Fibroblast of skin of right quadriceps (primary cell): ENCODE measurements at regions not wholly inside any gene's neighbourhood (a gene's known extent, or its start where the extent isn't known, plus 50 kb on each side); places are given as distances from the start of the nearest gene placed in this dataset.
A peak's percentile ranks its signal among the peaks of the same experiment; 100 is the strongest.
"Not testable (repeated sequence)": the region's sequence is repeated elsewhere in the genome, so short reads cannot be mapped to it uniquely, and the experiment has no call there.

Experiments used
- DNase-seq: peaks from one replicate; pipeline ENCODE4 v3.0.0-alpha.2; 2013

DNA sequence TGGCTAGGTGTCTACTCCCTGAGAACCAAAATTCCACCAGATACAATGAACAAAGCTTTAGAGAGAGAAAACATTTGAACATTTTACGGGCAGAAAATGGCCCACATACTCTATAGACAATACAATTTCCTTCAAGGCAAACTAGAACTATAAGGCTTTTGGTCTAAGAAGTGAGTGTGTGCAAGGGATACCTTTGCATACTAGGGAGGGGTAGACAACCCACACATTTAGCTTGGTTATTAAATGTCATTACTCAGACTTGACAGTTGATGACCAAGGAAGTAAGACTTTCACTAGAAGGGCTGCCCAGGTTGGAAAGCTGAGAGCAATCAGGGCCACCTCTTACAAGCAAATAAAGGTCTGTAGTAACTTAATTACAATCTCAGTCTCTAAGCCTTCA is 64.0 kb upstream of the PLEKHM1 start:
- not testable (repeated sequence) for DNase-seq

DNA sequence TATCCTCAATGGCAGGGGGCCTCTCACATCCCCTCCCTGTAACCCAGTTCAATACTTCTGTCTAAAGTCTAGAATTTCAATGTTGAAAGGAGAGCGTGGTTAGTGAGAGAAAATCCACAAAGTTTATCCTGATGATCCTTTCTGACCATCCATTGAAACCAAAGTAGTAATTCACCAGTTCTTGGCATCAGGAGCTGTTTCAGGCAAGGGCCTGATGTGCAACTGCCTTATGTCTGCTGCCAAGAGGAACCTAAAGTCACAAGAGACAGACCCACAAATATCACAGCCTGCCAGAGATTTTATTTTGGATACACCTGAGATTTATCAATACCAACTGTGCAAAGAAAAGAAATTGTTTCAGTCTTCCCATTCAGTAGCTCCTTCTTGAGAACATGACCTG is 68.3 kb upstream of the PLEKHM1 start:
- DNase-seq: not testable (repeated sequence)

GRCh38 chr17:45562868-45563267 is 72.3 kb upstream of the PLEKHM1 start:
- not testable (repeated sequence) for DNase-seq

DNA sequence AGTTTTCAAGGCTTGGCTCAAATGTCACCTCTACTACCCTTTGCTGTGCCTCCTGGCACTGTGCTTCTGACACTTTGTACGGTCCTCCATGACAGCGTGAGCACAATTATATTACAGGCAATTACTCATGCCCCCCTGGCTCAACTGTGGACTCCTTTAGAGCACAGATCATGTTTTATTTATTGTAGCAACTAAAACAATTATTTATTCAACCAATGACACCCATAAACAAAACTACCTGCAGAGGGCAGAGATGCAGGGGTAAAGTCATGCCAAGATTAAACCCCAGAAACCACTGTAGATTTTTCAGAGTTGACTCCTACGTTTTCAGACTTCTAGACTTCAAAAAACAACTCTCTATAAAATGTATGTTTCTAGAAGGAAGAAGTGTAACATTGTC is 72.8 kb upstream of the PLEKHM1 start:
- not testable (repeated sequence) for DNase-seq

- not testable (repeated sequence) for DNase-seq
These were observed 77.8 kb upstream of the PLEKHM1 start for GRCh38 chr17:45568275-45568674.

DNA sequence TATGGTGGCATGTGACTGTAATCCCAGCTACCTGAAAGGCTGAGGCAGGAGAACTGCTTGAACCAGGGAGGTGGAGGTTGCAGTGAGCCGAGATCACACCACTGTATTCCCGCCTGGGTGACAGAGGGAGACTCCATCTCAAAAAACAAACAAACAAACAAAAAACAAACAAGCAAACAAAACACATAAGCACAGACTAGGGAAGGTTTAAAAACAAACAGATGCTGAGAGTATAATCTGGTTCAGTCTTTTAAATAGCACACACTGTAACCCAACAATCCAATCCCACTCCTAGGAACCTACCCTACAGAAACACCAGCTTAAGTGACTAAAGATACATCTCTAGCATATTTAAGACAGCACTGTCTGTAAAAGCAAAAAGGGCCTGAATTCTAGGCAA is 82.8 kb upstream of the PLEKHM1 start:
- DNase-seq: not testable (repeated sequence)

DNA sequence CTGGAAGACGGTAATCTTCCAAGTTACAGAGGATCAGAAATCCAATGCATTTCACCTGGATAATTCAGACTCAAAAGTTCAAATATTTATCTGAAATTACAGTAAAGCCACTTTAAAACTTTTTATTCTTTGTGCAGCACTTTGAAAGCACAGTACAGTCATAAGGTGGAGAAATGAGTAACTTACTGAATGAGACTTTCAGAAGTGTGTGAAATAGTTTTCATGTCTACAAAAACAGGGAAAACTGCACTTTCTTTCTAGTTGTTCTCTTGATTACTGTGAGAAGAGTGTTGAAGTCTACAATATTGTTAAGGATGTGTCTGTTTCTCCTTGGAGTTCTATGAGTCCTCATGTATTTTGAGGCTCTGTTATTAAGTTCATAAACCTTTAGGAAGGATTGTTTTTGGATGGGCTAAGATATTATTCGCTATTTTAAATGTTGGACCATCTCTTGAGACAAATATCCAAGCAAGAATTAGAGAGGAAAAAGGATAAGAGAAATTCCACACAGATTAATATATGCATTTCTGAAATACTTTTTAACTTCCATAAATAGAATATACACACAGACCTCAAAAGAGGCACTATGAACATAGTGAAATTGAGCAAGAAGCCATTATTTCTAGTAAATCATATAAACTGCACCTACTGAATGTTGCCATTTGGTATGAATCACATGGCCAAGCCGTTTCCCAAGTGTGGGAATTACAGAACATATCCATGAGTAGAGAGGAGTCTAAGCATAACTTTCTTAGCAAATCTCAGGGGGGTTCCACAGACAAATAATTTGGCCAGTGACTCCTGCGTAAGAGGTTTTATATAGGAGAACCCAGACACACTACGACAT is 83.6 kb upstream of the PLEKHM1 start:
- peak; percentile 61 for DNase-seq

DNA sequence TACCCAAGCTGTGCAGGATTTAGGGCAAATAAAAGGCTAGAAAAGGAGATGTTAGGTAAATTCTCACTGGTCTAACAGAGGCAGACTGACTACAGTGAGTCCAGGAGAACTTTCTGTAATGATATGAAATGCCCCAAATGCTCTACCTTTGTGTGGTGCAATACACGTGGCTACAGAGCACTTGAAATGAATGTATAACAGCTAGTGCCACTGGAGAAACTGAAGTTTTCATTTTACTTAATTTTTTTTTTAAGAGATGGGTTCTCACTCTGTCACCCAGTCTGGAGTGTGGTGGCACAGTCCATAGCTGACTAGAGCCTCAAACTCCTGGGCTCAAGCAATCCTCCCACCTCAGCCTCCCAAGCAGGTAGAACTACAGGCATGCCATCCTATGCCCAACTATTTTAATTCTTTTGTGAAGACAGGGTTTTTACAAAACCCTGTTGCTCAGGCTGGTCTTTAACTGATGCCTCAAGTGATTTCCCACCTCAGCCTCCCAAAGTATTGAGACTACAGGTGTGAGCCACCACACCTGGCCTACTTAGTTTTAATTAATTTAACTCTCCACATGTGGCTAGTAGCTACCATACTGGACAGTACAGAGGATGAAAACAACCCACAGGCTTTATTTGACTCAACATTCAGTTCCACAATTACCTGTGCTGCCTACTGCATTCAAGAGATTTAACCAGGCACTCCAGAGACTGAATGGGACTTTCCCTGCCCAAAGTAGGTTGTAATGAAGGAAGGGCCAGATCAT is 84.8 kb upstream of the PLEKHM1 start:
- no peak for DNase-seq

- not testable (repeated sequence) for DNase-seq
These were observed 86.2 kb upstream of the PLEKHM1 start for GRCh38 chr17:45576527-45577307.

DNA sequence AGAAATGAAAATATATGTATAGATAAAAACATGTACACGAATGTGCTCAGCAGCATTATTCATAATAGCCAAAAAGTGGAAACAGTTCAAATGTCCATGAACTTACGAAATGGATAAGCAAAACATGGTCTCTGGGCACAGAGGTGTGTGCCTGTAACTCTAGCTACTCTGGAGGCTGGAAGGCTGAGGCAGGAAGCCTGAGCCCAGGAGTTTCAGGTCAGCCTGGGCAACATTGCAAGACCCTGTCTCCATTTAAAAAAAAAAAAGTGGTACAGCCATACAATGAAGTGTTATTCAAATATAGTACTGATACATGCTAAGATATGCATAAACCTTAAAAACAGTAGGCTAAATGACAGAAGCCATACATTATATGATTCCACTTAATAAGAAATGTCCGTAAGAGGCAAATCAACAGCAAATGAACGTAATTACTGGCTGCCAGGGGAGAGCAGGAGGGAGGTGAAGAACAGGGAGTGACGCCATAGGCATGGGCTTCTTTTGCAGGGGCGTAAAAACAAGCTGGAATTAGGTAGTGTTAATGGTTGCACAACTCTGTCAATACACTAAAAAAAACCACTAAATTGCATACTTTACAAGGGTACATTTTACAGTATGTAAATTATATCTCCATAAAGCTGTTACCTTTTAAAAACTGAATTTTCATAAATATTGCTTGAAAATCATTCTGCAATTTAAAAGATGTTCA is 87.2 kb upstream of the PLEKHM1 start:
- no peak for DNase-seq

DNA sequence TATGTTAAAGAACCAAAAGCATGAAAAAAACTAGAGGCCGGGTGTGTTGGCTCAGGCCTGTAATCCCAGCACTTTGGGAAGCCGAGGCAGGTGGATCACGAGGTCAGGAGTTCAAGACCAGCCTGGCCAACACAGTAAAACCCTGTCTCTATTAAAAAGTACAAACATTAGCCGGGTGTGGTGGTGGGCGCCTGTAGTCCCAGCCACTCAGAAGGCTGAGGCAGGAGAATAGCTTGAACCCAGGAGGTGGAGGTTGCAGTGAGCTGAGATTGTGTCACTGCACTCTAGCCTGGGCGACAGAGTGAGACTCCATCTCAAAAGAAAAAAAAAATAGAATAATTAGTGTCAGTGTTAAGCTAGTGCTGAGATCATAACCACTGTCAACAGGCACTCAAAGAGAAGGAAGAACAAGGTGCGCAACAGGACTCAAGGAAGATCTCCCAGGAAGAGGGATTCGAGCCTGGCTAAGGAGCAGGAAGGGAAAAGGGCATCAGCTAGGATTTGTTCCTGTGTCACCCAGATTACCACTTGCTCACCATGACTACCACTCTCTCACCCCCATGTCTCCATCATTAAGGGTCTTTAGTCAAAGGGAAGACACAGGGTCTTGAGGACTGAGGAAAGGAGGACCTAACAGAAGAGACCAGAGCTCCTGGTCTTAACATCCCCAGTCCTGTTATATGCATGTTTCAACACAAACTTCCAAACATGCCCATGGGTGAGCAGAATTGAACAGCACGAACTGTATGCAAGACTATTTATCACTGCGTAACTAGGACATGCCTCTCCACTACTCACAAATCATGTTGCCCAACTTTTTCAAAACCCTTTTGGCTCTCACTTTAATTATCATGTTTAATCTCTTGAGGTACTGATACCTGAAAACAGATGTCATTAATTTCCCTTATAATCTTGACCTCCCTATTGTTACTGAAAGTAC is 88.3 kb upstream of the PLEKHM1 start:
- no peak for DNase-seq

DNA sequence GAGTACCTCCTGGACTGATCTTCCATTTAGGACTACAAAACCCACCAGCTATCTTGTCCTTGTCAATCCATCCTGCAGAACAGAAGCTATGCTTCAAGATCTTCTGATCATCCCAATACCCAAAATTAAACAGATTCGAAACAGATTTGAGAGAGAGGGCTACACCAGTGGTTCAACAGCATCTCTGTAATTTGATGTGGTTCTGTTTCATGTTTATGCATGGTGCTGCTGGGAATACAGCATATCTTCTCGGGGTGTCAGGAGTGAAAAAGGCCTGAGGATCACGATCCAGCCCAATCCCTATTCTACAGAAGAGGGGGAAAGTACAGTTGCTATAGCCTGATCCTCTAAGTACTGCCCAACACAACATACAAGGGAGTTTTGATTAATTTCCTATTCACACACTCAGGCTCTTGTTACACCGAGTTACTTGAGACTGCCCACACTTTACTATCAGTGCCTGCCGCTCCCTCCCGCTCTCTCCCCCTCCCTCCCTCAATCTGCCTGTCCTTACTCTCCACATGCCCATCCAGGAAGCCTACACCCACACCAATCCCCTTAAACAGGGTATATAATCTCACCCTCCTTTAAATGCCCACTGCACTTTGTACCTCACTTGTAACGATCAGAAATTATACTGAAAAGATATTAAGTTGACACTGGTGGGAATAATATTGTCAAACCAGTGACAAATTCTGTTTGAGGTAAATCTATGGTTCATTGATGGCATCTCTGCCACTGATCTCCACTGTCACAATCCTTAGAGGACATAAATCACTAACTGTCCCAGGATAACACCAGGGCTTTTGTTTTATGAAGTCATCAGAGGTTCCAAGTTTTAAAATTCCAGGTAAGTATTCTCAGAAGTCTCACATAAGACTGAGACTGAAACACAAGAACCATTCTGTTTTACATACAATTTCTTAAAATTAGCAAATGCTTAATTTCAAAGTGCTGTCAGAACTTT is 89.3 kb upstream of the PLEKHM1 start:
- DNase-seq: no peak

DNA sequence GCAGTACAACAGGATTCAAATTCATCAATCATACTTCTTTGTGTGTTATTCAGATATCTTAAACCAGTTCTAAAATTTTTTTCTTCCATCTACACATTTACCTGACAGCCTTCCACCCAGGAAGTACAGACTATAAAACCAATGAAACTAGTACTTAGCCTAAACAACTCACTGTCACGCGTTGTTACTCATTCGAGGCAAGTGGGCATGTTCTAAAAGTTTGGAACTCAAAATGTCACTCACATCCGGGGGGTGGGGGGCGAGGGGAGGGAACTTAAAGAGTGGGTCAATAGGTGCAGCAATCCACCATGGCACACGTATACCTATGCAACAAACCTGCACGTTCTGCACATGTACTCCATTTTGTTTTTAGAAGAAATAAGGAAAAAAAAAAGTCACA is 90.4 kb upstream of the PLEKHM1 start:
- no peak for DNase-seq

DNA sequence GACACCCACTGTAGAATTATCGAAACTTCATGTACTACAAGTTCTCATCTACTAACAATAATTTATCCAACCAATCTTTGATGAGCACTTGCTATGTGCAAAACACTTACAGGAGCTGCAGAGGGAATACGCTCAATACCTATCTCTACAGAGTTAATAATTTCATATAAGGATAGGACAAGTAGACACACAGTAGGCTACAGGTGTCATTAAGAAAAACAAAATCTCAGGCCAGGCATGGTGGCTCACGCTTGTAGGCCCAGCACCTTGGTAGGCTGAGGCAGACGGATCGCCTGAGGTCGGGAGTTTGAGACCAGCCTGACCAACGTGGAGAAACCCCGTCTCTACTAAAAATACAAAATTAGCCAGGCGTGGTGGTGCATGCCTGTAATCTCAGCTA is 91.3 kb upstream of the PLEKHM1 start:
- DNase-seq: no peak

- peak; percentile 52 for DNase-seq
These were observed 93.8 kb upstream of the PLEKHM1 start for GRCh38 chr17:45584092-45585036.

GRCh38 chr17:45585037-45585733 is 94.7 kb upstream of the PLEKHM1 start:
- DNase-seq: peak; percentile 75

GRCh38 chr17:45585794-45586650 is 95.5 kb upstream of the PLEKHM1 start:
- not testable (repeated sequence) for DNase-seq

DNA sequence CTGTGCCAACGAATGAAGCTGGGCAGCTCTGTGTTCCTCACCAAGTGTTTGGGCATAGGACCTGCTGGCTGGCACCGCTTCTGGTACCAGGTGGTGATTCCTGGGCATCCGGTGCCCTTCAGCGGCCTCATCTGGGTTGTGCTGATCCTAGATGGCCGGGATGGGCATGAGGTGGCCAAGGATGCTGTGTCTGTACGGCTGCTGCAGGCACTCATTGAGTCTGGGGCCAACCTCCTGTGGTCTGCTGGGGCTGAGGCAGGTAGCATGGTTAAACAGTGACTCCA is 96.1 kb upstream of the PLEKHM1 start:
- DNase-seq: not testable (repeated sequence)
